SU-DHL-6 (cell line): ENCODE measurements at regions not wholly inside any gene's neighbourhood (a gene's known extent, or its start where the extent isn't known, plus 50 kb on each side); places are given as distances from the start of the nearest gene placed in this dataset.

Experiments used
- H2AFZ ChIP-seq: fragments of 200-600 bp; sonication (generic); 2 replicates; pipeline ENCODE4 v1.6.1; 2014; ENCODE audit warnings: low read depth, mild to moderate bottlenecking, moderate library complexity, mixed read lengths, antibody characterized with exemption, low read length; ENCODE audit not compliant: severe bottlenecking
- H3F3A ChIP-seq: fragments of 200-600 bp; shearing (Covaris generic); 2 replicates; pipeline ENCODE4 v1.6.0; 2016; ENCODE audit warnings: antibody characterized with exemption, mild to moderate bottlenecking; ENCODE audit not compliant: insufficient read depth
- H3K27ac ChIP-seq: fragments of 200-600 bp; sonication (generic); 2 replicates; pipeline ENCODE4 v1.5.1; 2016; ENCODE audit warnings: low read depth, mild to moderate bottlenecking, low read length, moderate library complexity, mixed read lengths
- H3K27me3 ChIP-seq: fragments of 200-600 bp; sonication (generic), shearing (Covaris generic); 2 replicates; pipeline ENCODE4 v1.6.0; 2014; ENCODE audit warnings: mild to moderate bottlenecking, low read length
- H3K36me3 ChIP-seq: fragments of 200-600 bp; sonication (generic); 2 replicates; pipeline ENCODE4 v1.6.1; 2014; ENCODE audit warnings: mild to moderate bottlenecking, low read length, mixed read lengths
- H3K4me2 ChIP-seq: fragments of 300-600, 200-600 bp; shearing (Covaris generic), sonication (generic); 2 replicates; pipeline ENCODE4 v1.6.0; 2014; ENCODE audit warnings: low read length, low read depth, mild to moderate bottlenecking; ENCODE audit not compliant: poor library complexity, severe bottlenecking
- H3K4me3 ChIP-seq: fragments of 200-600 bp; sonication (generic); 2 replicates; pipeline ENCODE4 v1.5.1; 2014; ENCODE audit warnings: antibody characterized with exemption, low read length, mild to moderate bottlenecking, mixed read lengths; ENCODE audit not compliant: insufficient read depth, poor library complexity, severe bottlenecking
- H3K79me2 ChIP-seq: fragments of 200-600 bp; sonication (generic); 2 replicates; pipeline ENCODE4 v1.6.1; 2014; ENCODE audit warnings: mild to moderate bottlenecking, low read length, moderate library complexity; ENCODE audit not compliant: insufficient read depth
- H3K9ac ChIP-seq: fragments of 200-600 bp; sonication (generic); 2 replicates; pipeline ENCODE4 v1.7.0; 2014; ENCODE audit warnings: mild to moderate bottlenecking, low read length
- H3K9me2 ChIP-seq: fragments of 200-600 bp; sonication (generic); replicated peaks from 2 replicates; pipeline ENCODE4 v1.6.1; 2014; ENCODE audit warnings: low read length; ENCODE audit not compliant: insufficient read depth
- H3K9me3 ChIP-seq: fragments of 200-600 bp; sonication (generic); 2 replicates; pipeline ENCODE4 v1.6.1; 2014; ENCODE audit warnings: low read length, mixed read lengths; ENCODE audit not compliant: insufficient read depth
- H4K20me1 ChIP-seq: fragments of 200-600 bp; sonication (generic); 2 replicates; pipeline ENCODE4 v1.6.1; 2014; ENCODE audit warnings: low read depth, mild to moderate bottlenecking, antibody characterized with exemption, low read length, moderate library complexity, mixed read lengths
- CTCF ChIP-seq: fragments of 200-600 bp; sonication (generic); IDR thresholded peaks from one replicate; pipeline ENCODE4 v1.5.1; 2017; ENCODE audit warnings: antibody characterized with exemption, mild to moderate bottlenecking, low read length, moderate library complexity; ENCODE audit not compliant: insufficient read depth, poor library complexity, severe bottlenecking
- EZH2phosphoT487 ChIP-seq: fragments of 200-600 bp; sonication (generic), shearing (Covaris generic); conservative IDR thresholded peaks from 2 replicates; pipeline ENCODE4 v1.6.1; 2018; ENCODE audit warnings: mild to moderate bottlenecking, antibody characterized with exemption, low read length, moderate library complexity, mixed read lengths

- H3K27ac ChIP-seq: no peak overlapping the region
- H3K9me3 ChIP-seq: no peaks in the 10 kb centered on the region
- no peaks in the 10 kb centered on the region for H3F3A ChIP-seq
- no peaks in the 10 kb centered on the region for H3K27me3 ChIP-seq
- no peaks in the 10 kb centered on the region for H3K9me2 ChIP-seq
- H2AFZ ChIP-seq: no peak overlapping the region
- no peaks in the 10 kb centered on the region for H4K20me1 ChIP-seq
- H3K4me3 ChIP-seq: no peak overlapping the region
- H3K79me2 ChIP-seq: no peaks in the 10 kb centered on the region
- TF ChIP-seq EZH2phosphoT487: no peak
- no peak for TF ChIP-seq CTCF
- H3K9ac ChIP-seq: no peak overlapping the region
- H3K36me3 ChIP-seq: no peaks in the 10 kb centered on the region
- H3K4me2 ChIP-seq: no peak overlapping the region
These were observed 55.0 kb upstream of the DTNA start for GRCh38 chr18:34655131-34655530.

- no peak overlapping the region for H3K27ac ChIP-seq
- H3K27me3 ChIP-seq: no peaks in the 10 kb centered on the region
- TF ChIP-seq CTCF (no peak), EZH2phosphoT487 (no peak)
- H3K36me3 ChIP-seq: no peaks in the 10 kb centered on the region
- no peaks in the 10 kb centered on the region for H4K20me1 ChIP-seq
- no peak overlapping the region for H3K4me3 ChIP-seq
- H3K9me2 ChIP-seq: no peaks in the 10 kb centered on the region
- H3K79me2 ChIP-seq: no peaks in the 10 kb centered on the region
- H3K9me3 ChIP-seq: no peaks in the 10 kb centered on the region
- H2AFZ ChIP-seq: no peak overlapping the region
- H3F3A ChIP-seq: no peaks in the 10 kb centered on the region
- H3K4me2 ChIP-seq: no peak overlapping the region
- H3K9ac ChIP-seq: no peak overlapping the region
These were observed 52.1 kb upstream of the DTNA start for GRCh38 chr18:34657860-34658500.

- no peaks in the 10 kb centered on the region for H3K36me3 ChIP-seq
- no peak overlapping the region for H3K4me3 ChIP-seq
- no peak for TF ChIP-seq CTCF
- no peak for TF ChIP-seq EZH2phosphoT487
- H3K4me2 ChIP-seq: no peak overlapping the region
- no peaks in the 10 kb centered on the region for H3K27me3 ChIP-seq
- H3K9me3 ChIP-seq: no peaks in the 10 kb centered on the region
- H3F3A ChIP-seq: no peaks in the 10 kb centered on the region
- no peak overlapping the region for H3K27ac ChIP-seq
- no peaks in the 10 kb centered on the region for H3K79me2 ChIP-seq
- no peaks in the 10 kb centered on the region for H4K20me1 ChIP-seq
- no peak overlapping the region for H2AFZ ChIP-seq
- H3K9me2 ChIP-seq: no peaks in the 10 kb centered on the region; the same call in 1 of the 2 replicates
- H3K9ac ChIP-seq: no peak overlapping the region
These were observed 50.2 kb upstream of the DTNA start for GRCh38 chr18:34659579-34660517.
